CD4-positive, alpha-beta memory T cell (primary cell): ENCODE measurements at regions not wholly inside any gene's neighbourhood (a gene's known extent, or its start where the extent isn't known, plus 50 kb on each side); places are given as distances from the start of the nearest gene placed in this dataset.

Experiments used
- CTCF ChIA-PET: fragments of 350-600 bp; sonication (Branson Sonifier 250); formaldehyde crosslinking; loops from one replicate; lab custom pipeline; 2021; ENCODE audit warnings: inconsistent platforms; ENCODE audit not compliant: partially characterized antibody; lab: Charles Lee
- POLR2A ChIA-PET: fragments of 350-600 bp; sonication (Branson Sonifier 250); formaldehyde crosslinking; loops from one replicate; lab custom pipeline; 2021; ENCODE audit not compliant: partially characterized antibody; lab: Charles Lee
- DNase-seq, 5 donors: peaks; one replicate each; pipeline versions ENCODE4 v3.0.0 to v3.0.0-alpha.2; 2020 to 2022; ENCODE audit warnings: mixed read lengths in 1 of 5
- H3K27ac ChIP-seq: one replicate; pipeline ENCODE4 v1.7.0; 2013; ENCODE audit warnings: low read depth, low read length
- H3K27me3 ChIP-seq: 2 replicates; pipeline ENCODE4 v1.7.0; 2013; ENCODE audit warnings: mild to moderate bottlenecking, low read length, moderate library complexity; ENCODE audit not compliant: insufficient read depth
- H3K36me3 ChIP-seq: 2 replicates; pipeline ENCODE4 v1.7.0; 2013; ENCODE audit warnings: mild to moderate bottlenecking, low read length, moderate library complexity; ENCODE audit not compliant: insufficient read depth
- H3K4me1 ChIP-seq: 2 replicates; pipeline ENCODE4 v1.7.0; 2013; ENCODE audit warnings: mild to moderate bottlenecking, low read length, moderate library complexity; ENCODE audit not compliant: insufficient read depth
- H3K4me3 ChIP-seq, 2 donors: one replicate each; pipeline ENCODE4 v1.7.0; 2013; ENCODE audit warnings: low read length in 2 of 2, mild to moderate bottlenecking in 1 of 2
- H3K9me3 ChIP-seq, 2 donors: one replicate each; pipeline ENCODE4 v1.7.0; 2013; ENCODE audit warnings: low read length in 2 of 2, control low read depth in 1 of 2; ENCODE audit not compliant: control insufficient read depth in 1 of 2
- H3K27ac Mint-ChIP-seq, 7 donors: one replicate each; pipeline ENCODE4 v1.8.0; 2020 to 2021; ENCODE audit warnings: mixed read lengths in 7 of 7, mild to moderate bottlenecking in 6 of 7, inconsistent platforms in 3 of 7, moderate library complexity in 3 of 7
- H3K27me3 Mint-ChIP-seq, 2 donors: one replicate each; pipeline ENCODE4 v1.8.0; 2020 to 2021; ENCODE audit warnings: mixed read lengths in 2 of 2
- H3K36me3 Mint-ChIP-seq, 2 donors: one replicate each; pipeline ENCODE4 v1.8.0; 2020 to 2021; ENCODE audit warnings: mixed read lengths in 2 of 2, inconsistent platforms in 1 of 2, mild to moderate bottlenecking in 1 of 2
- H3K4me1 Mint-ChIP-seq, 4 donors: one replicate each; pipeline ENCODE4 v1.8.0; 2020 to 2021; ENCODE audit warnings: mixed read lengths in 4 of 4, mild to moderate bottlenecking in 1 of 4
- H3K4me3 Mint-ChIP-seq, 8 donors: one replicate each; pipeline ENCODE4 v1.8.0; 2020 to 2021; ENCODE audit warnings: mixed read lengths in 8 of 8, mild to moderate bottlenecking in 7 of 8, moderate library complexity in 6 of 8, inconsistent platforms in 3 of 8
- H3K9me3 Mint-ChIP-seq, 8 donors: one replicate each; pipeline ENCODE4 v1.8.0; 2020 to 2021; ENCODE audit warnings: mixed read lengths in 8 of 8, mild to moderate bottlenecking in 5 of 8, inconsistent platforms in 3 of 8, moderate library complexity in 1 of 8
- intact Hi-C: fragments of 100-400 bp; cut with micrococcal nuclease; formaldehyde crosslinking; loops from one replicate; pipeline ENCODE4 v1.15.1; 2023

DNA sequence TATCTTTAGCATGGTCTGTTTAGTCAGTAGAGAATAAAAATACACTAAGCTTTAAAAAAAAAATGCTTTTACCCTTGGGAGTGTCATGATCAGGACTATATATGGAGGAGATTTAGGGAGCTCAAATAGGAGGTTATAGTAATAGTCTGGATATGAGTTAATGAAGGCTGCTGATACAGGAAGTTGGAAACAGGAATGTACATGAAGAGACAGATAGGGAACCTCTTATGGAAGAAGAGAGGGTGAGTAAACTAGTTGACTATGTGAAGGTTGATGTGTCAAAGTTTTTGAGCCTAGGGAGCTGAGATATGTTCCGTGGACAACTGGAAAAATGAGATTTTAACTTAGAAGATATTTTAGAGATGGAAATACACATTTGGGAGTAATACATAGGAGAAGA, 472.0 kb upstream of the FZD8 start:
- Histone ChIP-seq H3K4me3 (no peak overlapping the region), H3K27me3 (no peaks in the 10 kb centered on the region), H3K27ac (no peak overlapping the region), H3K36me3 (no peaks in the 10 kb centered on the region), H3K4me1 (no peaks in the 10 kb centered on the region), H3K9me3 (no peaks in the 10 kb centered on the region)
- POLR2A ChIA-PET: no interaction called here
- Mint-ChIP-seq H3K27me3 (no peaks in the 10 kb centered on the region), H3K4me3 (no peak overlapping the region), H3K36me3 (no peaks in the 10 kb centered on the region), H3K4me1 (no peaks in the 10 kb centered on the region), H3K9me3 (peaks cover 0 to 5% (median 3%) of the 10 kb centered on the region in 8 donors), H3K27ac (no peak overlapping the region)
- CTCF ChIA-PET: no interaction called here
- intact Hi-C loops: no loop called here
- DNase-seq: no peak

DNA sequence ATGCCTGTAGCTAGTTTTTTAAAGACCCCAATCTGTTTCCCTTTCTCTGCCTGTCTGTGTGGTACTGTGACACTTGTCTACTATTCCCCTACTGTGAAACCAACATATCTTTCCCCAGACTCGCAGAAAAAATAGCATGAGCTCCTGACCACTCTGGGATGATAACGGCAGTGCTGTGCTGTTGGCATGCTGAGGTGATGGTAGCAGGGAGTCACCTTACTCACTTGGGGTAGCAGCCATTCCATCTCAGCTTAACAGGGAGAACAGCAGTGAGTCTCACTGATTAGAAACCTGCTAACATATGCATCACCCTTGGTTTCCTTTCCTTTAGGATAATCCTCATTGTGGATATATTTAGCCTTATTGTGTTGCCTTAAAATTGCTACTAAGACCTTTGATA, 469.6 kb upstream of the FZD8 start:
- intact Hi-C loops: no loop called here
- Mint-ChIP-seq H3K27me3 (no peaks in the 10 kb centered on the region), H3K27ac (no peak overlapping the region), H3K4me3 (no peak overlapping the region), H3K9me3 (peaks cover 0 to 7% (median 2%) of the 10 kb centered on the region in 8 donors), H3K4me1 (no peaks in the 10 kb centered on the region), H3K36me3 (no peaks in the 10 kb centered on the region)
- Histone ChIP-seq H3K4me1 (no peaks in the 10 kb centered on the region), H3K36me3 (no peaks in the 10 kb centered on the region), H3K4me3 (no peak overlapping the region), H3K27me3 (no peaks in the 10 kb centered on the region), H3K9me3 (no peaks in the 10 kb centered on the region), H3K27ac (no peak overlapping the region)
- CTCF ChIA-PET: no interaction called here
- POLR2A ChIA-PET: no interaction called here
- DNase-seq: no peak

DNA sequence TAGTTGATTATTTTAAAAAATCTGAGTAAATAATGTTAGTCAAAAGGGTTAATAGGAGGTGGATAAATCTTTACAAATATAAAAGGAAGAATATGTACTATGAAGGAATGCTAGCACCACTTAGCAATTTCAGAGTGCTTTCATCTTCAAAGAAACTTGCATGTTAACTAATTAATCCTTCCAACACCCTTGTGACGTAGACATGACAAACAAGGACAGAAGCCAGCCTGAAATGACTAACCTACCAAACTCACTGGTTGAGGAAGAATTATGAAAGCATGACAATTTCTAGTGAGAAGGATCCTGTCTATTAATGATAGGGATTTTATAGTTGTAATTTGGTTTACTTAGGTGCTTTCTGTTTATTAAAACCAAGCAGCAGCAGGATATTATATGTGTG, 468.0 kb upstream of the FZD8 start:
- DNase-seq: no peak
- no peaks in the 10 kb centered on the region for H3K27me3 ChIP-seq
- H3K36me3 ChIP-seq: no peaks in the 10 kb centered on the region
- no peaks in the 10 kb centered on the region for H3K36me3 Mint-ChIP-seq
- H3K4me3 Mint-ChIP-seq: no peak overlapping the region
- no peak overlapping the region for H3K4me3 ChIP-seq
- H3K4me1 ChIP-seq: no peaks in the 10 kb centered on the region
- intact Hi-C loops: no loop called here
- no peaks in the 10 kb centered on the region for H3K9me3 ChIP-seq
- no peak overlapping the region for H3K27ac Mint-ChIP-seq
- H3K27ac ChIP-seq: no peak overlapping the region
- H3K9me3 Mint-ChIP-seq: peaks cover 0 to 7% (median 2%) of the 10 kb centered on the region in 8 donors
- no peaks in the 10 kb centered on the region for H3K4me1 Mint-ChIP-seq
- POLR2A ChIA-PET: no interaction called here
- CTCF ChIA-PET: no interaction called here
- H3K27me3 Mint-ChIP-seq: no peaks in the 10 kb centered on the region

DNA sequence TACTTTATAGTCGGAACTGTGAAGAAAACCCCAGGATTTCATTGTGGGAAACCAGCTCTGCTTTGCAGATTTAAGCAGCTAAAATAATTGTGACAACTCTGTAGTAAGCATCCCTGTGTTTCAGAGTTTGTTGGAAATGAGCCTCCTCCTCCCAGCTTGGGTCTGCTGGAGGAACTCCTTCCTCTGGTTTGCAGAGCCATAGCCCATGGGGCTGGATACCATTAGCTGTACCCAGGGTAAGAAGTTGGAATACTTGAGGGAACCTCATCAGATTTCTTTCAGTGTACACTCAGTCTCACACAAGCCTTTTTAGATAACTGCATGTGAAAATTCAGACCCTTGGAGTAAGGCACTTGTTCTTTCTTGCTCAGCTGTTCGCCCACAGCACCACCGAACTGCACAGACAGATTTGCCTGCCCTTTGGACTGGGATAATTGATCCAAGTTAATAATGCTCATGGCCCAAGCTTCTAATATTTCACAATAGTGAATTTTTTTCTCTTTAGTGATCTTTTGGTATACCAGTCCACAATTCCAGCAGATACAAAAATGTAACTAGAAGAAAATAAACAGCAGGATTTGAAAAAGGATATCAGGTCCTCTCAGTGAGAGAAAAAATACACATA, 467.4 kb upstream of the FZD8 start:
- no peaks in the 10 kb centered on the region for H3K4me1 Mint-ChIP-seq
- Histone ChIP-seq H3K4me1 (no peaks in the 10 kb centered on the region), H3K36me3 (no peaks in the 10 kb centered on the region), H3K27me3 (no peaks in the 10 kb centered on the region), H3K4me3 (no peak overlapping the region), H3K27ac (no peak overlapping the region), H3K9me3 (no peaks in the 10 kb centered on the region)
- ChIA-PET POLR2A (no interaction called here), CTCF (no interaction called here)
- no peaks in the 10 kb centered on the region for H3K27me3 Mint-ChIP-seq
- intact Hi-C loops: no loop called here
- H3K4me3 Mint-ChIP-seq: no peak overlapping the region
- no peaks in the 10 kb centered on the region for H3K36me3 Mint-ChIP-seq
- DNase-seq: no peak
- H3K27ac Mint-ChIP-seq: no peak overlapping the region
- peaks cover 0 to 7% (median 2%) of the 10 kb centered on the region in 8 donors for H3K9me3 Mint-ChIP-seq

DNA sequence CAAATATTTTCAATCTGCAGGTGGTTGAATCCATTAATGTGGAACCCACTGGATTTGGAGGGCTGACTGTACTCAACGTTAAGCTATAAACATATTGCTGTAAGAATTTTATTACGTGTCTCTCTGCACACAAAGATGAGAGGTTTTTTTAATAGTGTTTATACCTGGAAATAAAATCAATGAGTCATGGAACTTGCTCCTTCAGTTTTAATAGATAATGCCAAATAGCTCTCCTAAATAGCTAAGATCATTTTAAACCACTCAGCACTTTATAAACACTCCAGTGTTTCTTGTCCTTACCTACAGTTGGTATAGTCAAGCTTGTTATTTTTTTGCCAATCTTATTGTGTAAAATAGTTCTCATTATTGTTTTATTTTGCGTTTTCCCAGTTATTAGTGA, 455.6 kb upstream of the FZD8 start:
- DNase-seq: no peak
- Histone ChIP-seq H3K9me3 (no peaks in the 10 kb centered on the region), H3K27me3 (no peaks in the 10 kb centered on the region), H3K4me3 (no peak overlapping the region), H3K36me3 (no peaks in the 10 kb centered on the region), H3K4me1 (no peaks in the 10 kb centered on the region), H3K27ac (no peak overlapping the region)
- POLR2A ChIA-PET: no interaction called here
- Mint-ChIP-seq H3K27me3 (no peaks in the 10 kb centered on the region), H3K4me3 (no peak overlapping the region), H3K9me3 (peaks cover 3 to 32% (median 7%) of the 10 kb centered on the region in 8 donors), H3K36me3 (no peaks in the 10 kb centered on the region), H3K4me1 (no peaks in the 10 kb centered on the region), H3K27ac (no peak overlapping the region)
- CTCF ChIA-PET: no interaction called here
- intact Hi-C loops: no loop called here

DNA sequence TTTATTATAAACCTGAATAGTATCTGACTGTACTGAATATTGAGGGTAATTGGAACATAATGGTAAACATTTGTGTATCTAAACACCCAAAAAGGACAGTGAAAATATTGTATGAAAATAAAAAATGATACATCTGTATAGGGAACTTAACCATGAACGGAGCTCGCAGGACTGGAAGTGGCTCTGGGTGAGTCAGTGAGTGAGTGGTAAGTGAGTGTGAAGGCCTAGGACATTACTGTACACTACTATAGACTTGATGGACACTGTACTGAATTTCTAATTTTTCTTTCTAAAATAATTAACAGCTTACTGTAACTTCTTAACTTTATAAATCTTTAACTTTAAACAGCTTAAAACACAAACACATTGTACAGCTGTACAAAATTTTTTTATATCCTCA, 454.5 kb upstream of the FZD8 start:
- intact Hi-C loops: no loop called here
- Mint-ChIP-seq H3K36me3 (no peaks in the 10 kb centered on the region), H3K9me3 (peaks cover 3 to 31% (median 7%) of the 10 kb centered on the region in 8 donors), H3K4me1 (no peaks in the 10 kb centered on the region), H3K27ac (no peak overlapping the region), H3K27me3 (no peaks in the 10 kb centered on the region), H3K4me3 (no peak overlapping the region)
- DNase-seq: no peak
- Histone ChIP-seq H3K36me3 (no peaks in the 10 kb centered on the region), H3K9me3 (no peaks in the 10 kb centered on the region), H3K27ac (no peak overlapping the region), H3K27me3 (no peaks in the 10 kb centered on the region), H3K4me3 (no peak overlapping the region), H3K4me1 (no peaks in the 10 kb centered on the region)
- ChIA-PET CTCF (no interaction called here), POLR2A (no interaction called here)

DNA sequence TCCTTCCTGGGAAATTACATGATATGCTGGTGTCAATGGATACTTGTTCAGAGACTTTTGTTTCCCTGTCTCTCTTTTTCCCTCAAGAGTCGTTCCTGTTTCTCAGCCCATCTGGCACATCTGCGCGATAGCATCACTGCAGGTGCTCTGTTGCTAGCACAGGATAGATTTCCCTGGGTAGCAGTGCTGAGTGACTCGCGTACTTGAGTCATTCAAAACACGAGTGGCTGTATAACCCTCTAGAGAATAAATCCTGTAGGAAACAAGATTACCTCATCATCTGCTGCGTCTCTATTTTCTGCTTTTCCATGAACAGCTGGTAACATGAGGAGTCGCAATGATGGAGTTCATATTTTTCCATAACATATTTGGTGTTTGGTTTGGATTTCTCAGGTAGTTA, 452.0 kb upstream of the FZD8 start:
- Mint-ChIP-seq H3K27me3 (no peaks in the 10 kb centered on the region), H3K36me3 (no peaks in the 10 kb centered on the region), H3K9me3 (peaks cover 0 to 29% (median 4%) of the 10 kb centered on the region in 8 donors), H3K27ac (no peak overlapping the region), H3K4me3 (no peak overlapping the region), H3K4me1 (no peaks in the 10 kb centered on the region)
- Histone ChIP-seq H3K27ac (no peak overlapping the region), H3K4me1 (no peaks in the 10 kb centered on the region), H3K27me3 (no peaks in the 10 kb centered on the region), H3K36me3 (no peaks in the 10 kb centered on the region), H3K4me3 (no peak overlapping the region), H3K9me3 (no peaks in the 10 kb centered on the region)
- POLR2A ChIA-PET: no interaction called here
- intact Hi-C loops: no loop called here
- no peak for DNase-seq
- CTCF ChIA-PET: no interaction called here

DNA sequence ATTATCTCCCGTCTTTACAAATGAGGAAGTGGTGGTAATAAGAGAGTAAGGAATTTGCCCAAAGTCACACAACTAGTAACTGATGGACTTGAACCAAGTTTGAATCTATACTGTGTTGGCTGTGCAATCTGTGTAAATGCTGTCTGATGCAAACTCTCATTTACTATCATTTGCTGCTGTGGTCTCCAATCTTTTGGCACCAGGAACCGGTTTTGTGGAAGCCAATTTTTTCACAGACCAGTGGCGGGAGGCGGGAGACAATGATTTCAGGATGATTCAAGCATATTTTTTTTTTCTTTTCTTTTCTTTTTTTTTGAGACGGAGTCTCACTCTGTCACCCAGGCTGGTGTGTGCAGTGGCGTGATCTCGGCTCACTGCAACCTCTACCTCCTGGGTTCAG, 450.0 kb upstream of the FZD8 start:
- H3K9me3 Mint-ChIP-seq: peaks cover under 1 to 26% (median 4%) of the 10 kb centered on the region in 8 donors
- intact Hi-C loops: no loop called here
- no peak overlapping the region for H3K4me3 ChIP-seq
- no peak overlapping the region for H3K27ac Mint-ChIP-seq
- ChIA-PET CTCF (no interaction called here), POLR2A (no interaction called here)
- no peaks in the 10 kb centered on the region for H3K27me3 Mint-ChIP-seq
- no peaks in the 10 kb centered on the region for H3K4me1 Mint-ChIP-seq
- no peak overlapping the region for H3K27ac ChIP-seq
- no peaks in the 10 kb centered on the region for H3K36me3 ChIP-seq
- DNase-seq: no peak
- H3K36me3 Mint-ChIP-seq: no peaks in the 10 kb centered on the region
- no peaks in the 10 kb centered on the region for H3K27me3 ChIP-seq
- no peaks in the 10 kb centered on the region for H3K9me3 ChIP-seq
- no peak overlapping the region for H3K4me3 Mint-ChIP-seq
- no peaks in the 10 kb centered on the region for H3K4me1 ChIP-seq
